Neural cell (in vitro differentiated cells): ENCODE measurements at regions not wholly inside any gene's neighbourhood (a gene's known extent, or its start where the extent isn't known, plus 50 kb on each side); places are given as distances from the start of the nearest gene placed in this dataset.

Source experiments
- CTCF ChIP-seq: fragments of 450-650 bp; IDR thresholded peaks from 2 replicates; pipeline ENCODE4 v1.5.1; 2014; ENCODE audit warnings: antibody characterized with exemption, mild to moderate bottlenecking, moderate library complexity; ENCODE audit not compliant: poor library complexity, severe bottlenecking
- EP300 ChIP-seq: fragments of 450-650 bp; conservative IDR thresholded peaks from 2 replicates; pipeline ENCODE4 v1.6.1; 2014; ENCODE audit warnings: antibody characterized with exemption, mild to moderate bottlenecking, moderate library complexity; ENCODE audit not compliant: poor library complexity, severe bottlenecking
- EZH2 ChIP-seq: fragments of 200-600, 300-800 bp; shearing (Covaris generic), sonication (generic); IDR thresholded peaks from 2 replicates; pipeline ENCODE4 v1.6.1; 2014; ENCODE audit warnings: antibody characterized with exemption, low read length, borderline replicate concordance, mild to moderate bottlenecking; ENCODE audit not compliant: insufficient read depth, poor library complexity, severe bottlenecking
- MXI1 ChIP-seq: fragments of 450-650 bp; conservative IDR thresholded peaks from 2 replicates; pipeline ENCODE4 v1.6.1; 2014; ENCODE audit warnings: antibody characterized with exemption, mild to moderate bottlenecking; ENCODE audit not compliant: poor library complexity, severe bottlenecking
- POLR2AphosphoS5 ChIP-seq: IDR thresholded peaks from 2 replicates; pipeline ENCODE4 v1.6.1; 2012
- RAD21 ChIP-seq: fragments of 450-650 bp; conservative IDR thresholded peaks from 2 replicates; pipeline ENCODE4 v1.6.1; 2014; ENCODE audit warnings: antibody characterized with exemption, mild to moderate bottlenecking, moderate library complexity
- REST ChIP-seq: IDR thresholded peaks from 2 replicates; pipeline ENCODE4 v1.6.1; 2012; ENCODE audit warnings: borderline replicate concordance
- SMC3 ChIP-seq: fragments of 450-650 bp; conservative IDR thresholded peaks from 2 replicates; pipeline ENCODE4 v1.6.1; 2014; ENCODE audit warnings: antibody characterized with exemption, mild to moderate bottlenecking, moderate library complexity; ENCODE audit not compliant: poor library complexity
- TAF1 ChIP-seq: IDR thresholded peaks from 2 replicates; pipeline ENCODE4 v1.6.1; 2012; ENCODE audit warnings: low read depth

- TF ChIP-seq CTCF (no peak), EP300 (no peak), POLR2AphosphoS5 (no peak), TAF1 (no peak), SMC3 (no peak), RAD21 (no peak), EZH2 (no peak), REST (no peak), MXI1 (no peak)
Observed at GRCh38 chr10:94240901-94241300, 121.8 kb downstream of the NOC3L start.
